K562 (cell line): ENCODE measurements at regions not wholly inside any gene's neighbourhood (a gene's known extent, or its start where the extent isn't known, plus 50 kb on each side); places are given as distances from the start of the nearest gene placed in this dataset.

Experiments
- ATAC-seq: fragments of 200-7000 bp; cut with Tn5 transposase; 3 replicates; pipeline ENCODE4 v1.9.1; 2020; ENCODE audit warnings: moderate library complexity
- BruUV-seq: library from RNA; stranded (reverse); fragments of 400-500 nt; replicated peaks from 2 replicates; lab custom pipeline; 2021; lab: Mats Ljungman, UMichigan
- CTCF ChIA-PET: fragments of 300-600 bp; formaldehyde crosslinking; extraction: SDS; loops from one replicate; lab custom pipeline; 2021; ENCODE audit warnings: low intra/inter-chr PET ratio; lab: Yijun Ruan, JAX
- POLR2A ChIA-PET: fragments of 300-600, 350-650 bp; sonication (Branson Sonifier 250); formaldehyde crosslinking; extraction: SDS; loops from one replicate; lab custom pipeline; 2021; ENCODE audit warnings: antibody characterized with exemption, inconsistent platforms; lab: Yijun Ruan, JAX
- DNase-seq, 4 experiments: peaks; one replicate each; pipeline versions ENCODE4 v3.0.0 to v3.0.0-alpha.2; 2011 to 2018; ENCODE audit warnings: low spot score in 3 of 4, mixed read lengths in 3 of 4; ENCODE audit errors: extremely low read depth in 1 of 4
- FAIRE-seq: peaks from 2 replicates; lab custom pipeline; 2011; peaks lifted over from hg19 to GRCh38; lab: Jason Lieb, UNC
- H2AFZ ChIP-seq: 2 replicates; pipeline ENCODE4 v1.6.0; 2011; ENCODE audit warnings: low read depth, low read length, control low read depth, inconsistent platforms
- H3K27ac ChIP-seq: fragments of 200-600 bp; 3 replicates; pipeline ENCODE4 v1.8.0; 2011; ENCODE audit warnings: low read depth, mild to moderate bottlenecking, control low read depth, inconsistent platforms, low read length, moderate library complexity, mixed read lengths; ENCODE audit errors: extremely low read depth
- H3K27me3 ChIP-seq, 2 experiments: fragments of 300-600 bp in 1 of 2; 2 replicates in 1 of 2; 3 replicates in 1 of 2; pipeline versions ENCODE4 v1.6.0 to v1.8.0; 2011; ENCODE audit warnings: inconsistent platforms in 2 of 2, low read length in 2 of 2, mild to moderate bottlenecking in 1 of 2, mixed read lengths in 1 of 2, moderate library complexity in 1 of 2; ENCODE audit not compliant: control insufficient read depth in 2 of 2, insufficient read depth in 2 of 2
- H3K36me3 ChIP-seq: fragments of 300-600 bp; 3 replicates; pipeline ENCODE4 v1.8.0; 2011; ENCODE audit warnings: mild to moderate bottlenecking, low read length, inconsistent platforms; ENCODE audit not compliant: control insufficient read depth, insufficient read depth
- H3K4me1 ChIP-seq, 2 experiments: fragments of 200-600 bp in 1 of 2; replicated peaks in 1 of 2; 2 replicates in 1 of 2; 3 replicates in 1 of 2; pipeline versions ENCODE4 v1.5.1 to v1.8.0; 2011; ENCODE audit warnings: inconsistent platforms in 2 of 2, low read length in 2 of 2, mild to moderate bottlenecking in 1 of 2, mixed read lengths in 1 of 2, moderate library complexity in 1 of 2; ENCODE audit not compliant: control insufficient read depth in 2 of 2, insufficient read depth in 2 of 2
- H3K4me2 ChIP-seq: 2 replicates; pipeline ENCODE4 v1.6.1; 2011; ENCODE audit warnings: low read length, control low read depth, inconsistent platforms, mixed read lengths; ENCODE audit not compliant: insufficient read depth
- H3K4me3 ChIP-seq: fragments of 200-600 bp; sonication (generic), shearing (Covaris generic); 2 replicates; pipeline ENCODE4 v1.5.1; 2016; ENCODE audit warnings: control low read depth, inconsistent platforms
- H3K79me2 ChIP-seq: fragments of 200-600 bp; 3 replicates; pipeline ENCODE4 v1.8.0; 2011; ENCODE audit warnings: low read length, inconsistent platforms; ENCODE audit not compliant: control insufficient read depth, insufficient read depth
- H3K9ac ChIP-seq, 2 experiments: 2 replicates each; pipeline versions ENCODE4 v1.6.0 to v1.6.1; 2011; ENCODE audit warnings: low read depth in 2 of 2, low read length in 2 of 2, control low read depth in 1 of 2, inconsistent platforms in 1 of 2, mild to moderate bottlenecking in 1 of 2, mixed read lengths in 1 of 2; ENCODE audit not compliant: insufficient read depth in 1 of 2
- H3K9me1 ChIP-seq: one replicate; pipeline ENCODE4 v1.6.0; 2011; ENCODE audit warnings: inconsistent platforms, mild to moderate bottlenecking, low read length, moderate library complexity; ENCODE audit not compliant: control insufficient read depth, insufficient read depth
- H3K9me3 ChIP-seq: replicated peaks from 2 replicates; pipeline ENCODE4 v1.5.1; 2011; ENCODE audit warnings: low read depth, low read length, inconsistent platforms; ENCODE audit not compliant: control insufficient read depth, insufficient read depth
- H4K20me1 ChIP-seq: replicated peaks from 2 replicates; pipeline ENCODE4 v1.6.1; 2011; ENCODE audit warnings: low read length, inconsistent platforms, mixed read lengths; ENCODE audit not compliant: control insufficient read depth, insufficient read depth
- CBFA2T3 ChIP-seq: fragments of 450-650 bp; IDR thresholded peaks from 2 replicates; pipeline ENCODE4 v1.6.1; 2017
- CBX3 ChIP-seq, 2 experiments: IDR thresholded peaks; 1 replicate in 1 of 2; 2 replicates in 1 of 2; pipeline ENCODE4 v1.6.1; 2012; ENCODE audit warnings: inconsistent platforms in 2 of 2, low read length in 2 of 2, borderline replicate concordance in 1 of 2, control low read depth in 1 of 2
- KDM4B ChIP-seq, 2 experiments: fragments of 450-650 bp in 1 of 2; sonication (generic) in 1 of 2; IDR thresholded peaks; 2 replicates each; pipeline ENCODE4 v1.6.1; 2016 to 2017; ENCODE audit warnings: borderline replicate concordance in 2 of 2, antibody characterized with exemption in 1 of 2, low read depth in 1 of 2, mild to moderate bottlenecking in 1 of 2
- LCOR ChIP-seq: sonication (generic); formaldehyde crosslinking; IDR thresholded peaks from 2 replicates; pipeline ENCODE4 v1.8.0; 2022; ENCODE audit warnings: mild to moderate bottlenecking, missing genetic modification reagents
- MECOM ChIP-seq: fragments of 250-450 bp; sonication (Bioruptor Pico); IDR thresholded peaks from 2 replicates; pipeline ENCODE4 v1.8.0; 2022; ENCODE audit warnings: inconsistent platforms
- MTA1 ChIP-seq: fragments of 450-650 bp; IDR thresholded peaks from 2 replicates; pipeline ENCODE4 v1.6.1; 2017; ENCODE audit warnings: borderline replicate concordance
- POLR2G ChIP-seq: fragments of 200-400 bp; formaldehyde crosslinking; IDR thresholded peaks from 2 replicates; pipeline ENCODE4 v1.6.1; 2017; ENCODE audit warnings: low read depth, mild to moderate bottlenecking, antibody characterized with exemption, low read length, moderate library complexity
- SNIP1 ChIP-seq: fragments of 450-650 bp; IDR thresholded peaks from 2 replicates; pipeline ENCODE4 v1.7.1; 2017; ENCODE audit warnings: low read depth, mild to moderate bottlenecking
- ZFX ChIP-seq: sonication (generic); formaldehyde crosslinking; IDR thresholded peaks from 2 replicates; pipeline ENCODE4 v1.8.0; 2022; ENCODE audit warnings: mild to moderate bottlenecking, missing genetic modification reagents, moderate library complexity
- ZNF316 ChIP-seq: fragments of 450-650 bp; IDR thresholded peaks from 2 replicates; pipeline ENCODE4 v1.6.1; 2016
- in situ Hi-C: fragments of 300-500 bp; cut with MboI; formaldehyde crosslinking; loops from 4 replicates; pipeline ENCODE4 v1.15.0; 2018; ENCODE audit warnings: inconsistent platforms, mixed read lengths
- intact Hi-C: fragments of 100-400 bp; cut with micrococcal nuclease; formaldehyde crosslinking; loops from 2 replicates; pipeline ENCODE4 v1.14.2; 2022
- TF ChIP-seq, protein P1 (sequence below): fragments of 250-450 bp; sonication (Bioruptor Pico); IDR thresholded peaks from 2 replicates; pipeline ENCODE4 v1.5.0; 2020; ENCODE audit warnings: mild to moderate bottlenecking, borderline replicate concordance
- TF ChIP-seq, protein P2 (sequence below): sonication (generic); formaldehyde crosslinking; IDR thresholded peaks from 2 replicates; pipeline ENCODE4 v1.8.0; 2022; ENCODE audit warnings: mild to moderate bottlenecking, missing genetic modification reagents, borderline replicate concordance

DNA sequence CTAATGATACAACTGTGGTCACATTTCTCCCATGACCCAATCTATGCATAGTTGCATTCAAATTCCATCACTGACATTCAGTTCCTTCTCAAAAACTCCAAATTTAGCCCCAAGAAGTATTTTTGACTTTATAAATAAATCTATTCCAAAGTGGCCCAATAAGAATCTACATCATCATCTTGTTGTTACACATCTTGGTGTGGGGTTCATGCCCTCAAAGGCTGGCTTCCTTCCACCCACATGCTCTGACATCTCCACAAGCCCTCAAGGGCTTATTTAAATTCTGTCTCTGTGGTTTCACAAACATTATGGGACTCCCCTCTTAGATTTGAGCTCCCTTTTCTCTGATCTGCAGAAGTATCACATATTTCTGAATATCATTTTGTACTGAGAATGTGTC lies 585.3 kb upstream of the BTBD3 start (continued):
- TF ChIP-seq MECOM (CRISPR knock-in tag) (no peak), KDM4B (IDR thresholded peaks at IDR 0.05; ENCODE audit: borderline replicate concordance in 2 of 2, low read depth in 1 of 2) (no peak), POLR2G (no peak), SNIP1 (no peak), ZFX (CRISPR knock-in tag) (no peak), CBFA2T3 (no peak)
- TF ChIP-seq, protein P1, sequence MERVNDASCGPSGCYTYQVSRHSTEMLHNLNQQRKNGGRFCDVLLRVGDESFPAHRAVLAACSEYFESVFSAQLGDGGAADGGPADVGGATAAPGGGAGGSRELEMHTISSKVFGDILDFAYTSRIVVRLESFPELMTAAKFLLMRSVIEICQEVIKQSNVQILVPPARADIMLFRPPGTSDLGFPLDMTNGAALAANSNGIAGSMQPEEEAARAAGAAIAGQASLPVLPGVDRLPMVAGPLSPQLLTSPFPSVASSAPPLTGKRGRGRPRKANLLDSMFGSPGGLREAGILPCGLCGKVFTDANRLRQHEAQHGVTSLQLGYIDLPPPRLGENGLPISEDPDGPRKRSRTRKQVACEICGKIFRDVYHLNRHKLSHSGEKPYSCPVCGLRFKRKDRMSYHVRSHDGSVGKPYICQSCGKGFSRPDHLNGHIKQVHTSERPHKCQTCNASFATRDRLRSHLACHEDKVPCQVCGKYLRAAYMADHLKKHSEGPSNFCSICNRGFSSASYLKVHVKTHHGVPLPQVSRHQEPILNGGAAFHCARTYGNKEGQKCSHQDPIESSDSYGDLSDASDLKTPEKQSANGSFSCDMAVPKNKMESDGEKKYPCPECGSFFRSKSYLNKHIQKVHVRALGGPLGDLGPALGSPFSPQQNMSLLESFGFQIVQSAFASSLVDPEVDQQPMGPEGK (CRISPR knock-in tag), result no peak

DNA sequence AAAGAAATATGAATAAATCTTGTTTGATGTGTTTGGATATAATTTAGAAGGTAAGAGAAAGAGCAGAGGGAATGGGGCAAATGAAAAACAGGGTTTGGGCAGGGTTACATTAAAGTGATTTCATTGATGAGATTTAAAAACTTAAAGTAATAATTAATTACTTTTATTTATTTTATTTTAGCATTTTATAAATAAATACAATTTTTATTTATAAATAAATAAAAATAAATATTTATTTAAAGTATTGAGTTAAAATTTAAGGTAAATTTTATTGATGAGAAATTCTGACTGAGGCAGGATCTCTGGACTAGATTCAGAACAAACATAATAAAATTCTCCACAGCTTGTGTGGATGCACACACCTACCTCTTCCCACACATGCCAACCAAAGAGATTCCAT lies 584.1 kb upstream of the BTBD3 start:
- Histone ChIP-seq H3K4me1 (no peaks in the 10 kb centered on the region), H3K27me3 (no peaks in the 10 kb centered on the region), H3K4me2 (no peak overlapping the region), H3K36me3 (no peaks in the 10 kb centered on the region), H3K79me2 (no peaks in the 10 kb centered on the region), H2AFZ (no peak overlapping the region), H3K27ac (no peak overlapping the region), H3K4me3 (no peak overlapping the region), H3K9me1 (no peaks in the 10 kb centered on the region), H3K9me3 (no peaks in the 10 kb centered on the region), H3K9ac (no peak overlapping the region), H4K20me1 (no peaks in the 10 kb centered on the region)
- FAIRE-seq, result no peak
- POLR2A ChIA-PET, result no interaction called here
- intact Hi-C loops, result no loop called here
- TF ChIP-seq, protein P2, sequence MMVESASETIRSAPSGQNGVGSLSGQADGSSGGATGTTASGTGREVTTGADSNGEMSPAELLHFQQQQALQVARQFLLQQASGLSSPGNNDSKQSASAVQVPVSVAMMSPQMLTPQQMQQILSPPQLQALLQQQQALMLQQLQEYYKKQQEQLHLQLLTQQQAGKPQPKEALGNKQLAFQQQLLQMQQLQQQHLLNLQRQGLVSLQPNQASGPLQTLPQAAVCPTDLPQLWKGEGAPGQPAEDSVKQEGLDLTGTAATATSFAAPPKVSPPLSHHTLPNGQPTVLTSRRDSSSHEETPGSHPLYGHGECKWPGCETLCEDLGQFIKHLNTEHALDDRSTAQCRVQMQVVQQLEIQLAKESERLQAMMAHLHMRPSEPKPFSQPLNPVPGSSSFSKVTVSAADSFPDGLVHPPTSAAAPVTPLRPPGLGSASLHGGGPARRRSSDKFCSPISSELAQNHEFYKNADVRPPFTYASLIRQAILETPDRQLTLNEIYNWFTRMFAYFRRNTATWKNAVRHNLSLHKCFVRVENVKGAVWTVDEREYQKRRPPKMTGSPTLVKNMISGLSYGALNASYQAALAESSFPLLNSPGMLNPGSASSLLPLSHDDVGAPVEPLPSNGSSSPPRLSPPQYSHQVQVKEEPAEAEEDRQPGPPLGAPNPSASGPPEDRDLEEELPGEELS (CRISPR knock-in tag), result no peak
- TF ChIP-seq ZNF316 (no peak), LCOR (CRISPR knock-in tag) (no peak), MTA1 (no peak), CBX3 (IDR thresholded peaks at IDR 0.05; ENCODE audit: borderline replicate concordance in 1 of 2, low read length in 2 of 2) (no peak)
- no peak for DNase-seq
- no peak for ATAC-seq
- BruUV-seq, result no TSS peak
- in situ Hi-C loops, result no loop called here
- CTCF ChIA-PET, result no interaction called here
